Large intestine (tissue), 3 donors: ENCODE measurements at regions not wholly inside any gene's neighbourhood (a gene's known extent, or its start where the extent isn't known, plus 50 kb on each side); places are given as distances from the start of the nearest gene placed in this dataset.

Source experiments
- DNase-seq, 2 donors: peaks; one replicate each; pipeline versions ENCODE4 v3.0.0 to v3.0.0-alpha.2; 2013
- H3K27ac ChIP-seq: one replicate; pipeline ENCODE4 v1.5.1; 2013; ENCODE audit warnings: low read length
- H3K27me3 ChIP-seq: 2 replicates; pipeline ENCODE4 v1.6.1; 2013; ENCODE audit warnings: low read length; ENCODE audit not compliant: control insufficient read depth, insufficient read depth
- H3K36me3 ChIP-seq: 2 replicates; pipeline ENCODE4 v1.6.1; 2013; ENCODE audit warnings: low read length; ENCODE audit not compliant: control insufficient read depth, insufficient read depth
- H3K4me1 ChIP-seq: one replicate; pipeline ENCODE4 v1.6.1; 2013; ENCODE audit warnings: low read length; ENCODE audit not compliant: control insufficient read depth, insufficient read depth
- H3K4me3 ChIP-seq: one replicate; pipeline ENCODE4 v1.5.1; 2013; ENCODE audit warnings: low read length
- H3K9me3 ChIP-seq: one replicate; pipeline ENCODE4 v1.6.1; 2013; ENCODE audit warnings: mild to moderate bottlenecking, low read depth, low read length, moderate library complexity; ENCODE audit not compliant: control insufficient read depth
- WGBS: methylation state at CpG from one replicate; pipeline ENCODE4 v1.1.5; 2013; ENCODE audit warnings: low lambda C conversion rate; ENCODE audit not compliant: insufficient coverage; 5-methylcytosine and 5-hydroxymethylcytosine counted together

GRCh38 chr9:129384491-129385210 is 206.6 kb upstream of the IER5L start:
- no peaks in the 10 kb centered on the region for H3K9me3 ChIP-seq
- DNase-seq = no peak
- no peaks in the 10 kb centered on the region for H3K36me3 ChIP-seq
- H3K4me3 ChIP-seq = no peak overlapping the region
- H3K27me3 ChIP-seq = no peaks in the 10 kb centered on the region
- WGBS = no CpG with 5 or more reads among the region's 11 CpGs
- H3K4me1 ChIP-seq = peaks cover 18% of the 10 kb centered on the region
- no peak overlapping the region for H3K27ac ChIP-seq

GRCh38 chr9:129383561-129384490 is 205.8 kb upstream of the IER5L start:
- H3K4me1 ChIP-seq = peaks cover 18% of the 10 kb centered on the region

DNA sequence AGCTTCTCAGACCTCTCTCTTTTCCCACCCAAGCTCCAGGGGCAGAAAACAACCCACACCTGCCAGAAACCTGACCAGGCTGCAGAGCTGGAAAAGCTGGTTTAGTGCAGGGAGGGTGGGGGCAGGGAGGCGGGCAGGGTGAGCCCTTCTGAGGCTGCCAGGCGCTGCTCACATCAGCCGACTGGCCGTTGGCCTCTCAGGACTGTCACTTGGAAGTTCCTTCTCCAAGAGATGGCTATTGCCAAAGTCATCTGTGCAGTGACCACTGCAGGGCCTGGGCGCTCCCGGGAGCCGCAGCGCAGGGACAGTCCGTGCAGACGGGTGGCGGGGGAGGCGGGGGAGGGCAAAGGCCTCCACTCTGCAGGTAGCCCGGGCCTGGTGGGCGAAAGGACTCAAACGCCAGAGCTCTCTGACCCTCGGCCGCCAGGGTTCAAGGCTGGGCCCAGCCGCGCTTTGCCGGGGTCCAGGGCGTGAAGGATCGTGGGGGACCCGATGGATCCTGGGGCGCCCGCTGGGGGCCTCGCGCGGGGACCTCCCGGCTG is 205.0 kb upstream of the IER5L start:
- WGBS = no CpG with 5 or more reads among the region's 29 CpGs
- H3K27ac ChIP-seq = peak overlapping the region; percentile 88
- no peaks in the 10 kb centered on the region for H3K27me3 ChIP-seq
- H3K9me3 ChIP-seq = no peaks in the 10 kb centered on the region
- H3K36me3 ChIP-seq = no peaks in the 10 kb centered on the region
- peak; percentile 81 to 90 for DNase-seq
- H3K4me3 ChIP-seq = peak overlapping the region; percentile 50
- H3K4me1 ChIP-seq = peaks cover 18% of the 10 kb centered on the region

More at GRCh38 chr9:129383561-129384490, 205.8 kb upstream of the IER5L start:
- H3K4me3 ChIP-seq = peak overlapping the region; percentile 50
- peak; percentile 81 to 92 for DNase-seq
- WGBS = no CpG with 5 or more reads among the region's 65 CpGs
- no peaks in the 10 kb centered on the region for H3K27me3 ChIP-seq
- H3K9me3 ChIP-seq = no peaks in the 10 kb centered on the region
- H3K27ac ChIP-seq = peak overlapping the region; percentile 88
- H3K36me3 ChIP-seq = no peaks in the 10 kb centered on the region

DNA sequence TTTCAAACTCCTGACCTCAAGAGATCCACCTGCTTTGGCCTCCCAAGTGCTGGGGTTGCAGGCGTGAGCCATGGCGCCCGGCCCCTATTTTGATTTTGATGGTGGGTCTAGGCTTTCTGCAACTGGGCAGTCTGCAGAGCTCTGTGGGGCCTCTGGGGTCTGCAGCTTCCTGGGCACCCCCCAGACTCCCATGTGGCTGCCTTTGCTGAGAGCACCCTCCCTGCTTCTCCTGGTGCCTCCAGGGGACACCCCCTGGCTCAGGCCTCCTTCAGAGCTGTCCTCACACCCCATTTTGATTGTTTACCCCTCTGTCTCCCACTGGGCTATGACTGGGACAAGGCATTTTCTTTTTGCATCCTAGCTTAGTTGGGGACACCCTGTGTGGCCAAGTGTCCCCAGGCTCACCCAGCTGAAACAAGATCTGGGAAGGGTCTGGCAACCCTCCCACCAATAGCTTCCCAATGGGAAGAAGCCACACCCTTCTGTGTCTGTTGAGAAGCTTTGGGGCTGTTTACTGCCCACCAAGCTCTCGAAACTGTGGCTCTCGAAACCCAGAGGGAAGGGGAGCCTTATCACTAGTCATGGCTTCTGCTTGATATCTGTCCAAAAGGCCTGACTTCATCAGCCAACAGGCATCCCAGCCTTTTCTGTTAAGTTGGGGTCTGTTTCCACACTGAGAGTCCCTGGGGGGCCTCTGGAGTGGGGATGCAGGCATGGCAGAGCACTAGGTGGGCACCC is 204.4 kb upstream of the IER5L start:
- H3K36me3 ChIP-seq = no peaks in the 10 kb centered on the region
- no peaks in the 10 kb centered on the region for H3K9me3 ChIP-seq
- H3K4me1 ChIP-seq = peaks cover 18% of the 10 kb centered on the region
- H3K4me3 ChIP-seq = peak overlapping the region; percentile 50
- H3K27me3 ChIP-seq = no peaks in the 10 kb centered on the region
- DNase-seq = no peak
- no CpG with 5 or more reads among the region's 5 CpGs for WGBS
- peak overlapping the region; percentile 88 for H3K27ac ChIP-seq

GRCh38 chr9:129381481-129381957 is 203.5 kb upstream of the IER5L start:
- no peaks in the 10 kb centered on the region for H3K36me3 ChIP-seq
- WGBS = no CpG with 5 or more reads among the region's 12 CpGs
- H3K4me3 ChIP-seq = no peak overlapping the region
- H3K9me3 ChIP-seq = no peaks in the 10 kb centered on the region
- H3K27ac ChIP-seq = no peak overlapping the region
- H3K4me1 ChIP-seq = peaks cover 18% of the 10 kb centered on the region
- no peaks in the 10 kb centered on the region for H3K27me3 ChIP-seq
- DNase-seq = no peak

DNA sequence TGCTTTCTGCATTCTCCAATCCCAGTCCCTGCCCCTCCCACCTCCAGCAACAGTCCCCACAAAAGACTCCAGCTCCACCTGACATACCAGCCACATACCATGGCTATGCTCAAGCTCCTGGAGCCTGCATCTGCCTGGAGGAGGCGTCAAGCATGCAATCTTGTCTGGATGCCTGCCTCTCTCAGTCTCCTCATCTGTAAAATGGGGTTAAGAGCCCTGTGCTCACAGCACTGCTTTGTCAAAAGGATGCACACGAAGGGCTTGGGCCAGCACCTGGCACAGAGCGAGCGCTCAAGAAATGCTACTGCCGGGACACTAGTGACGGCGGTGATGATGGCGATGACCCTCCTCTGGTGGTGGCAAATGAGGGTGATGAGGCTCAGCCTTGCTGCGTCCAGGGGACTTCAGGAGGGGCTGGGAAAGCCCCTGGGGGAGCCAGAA is 202.9 kb upstream of the IER5L start:
- H3K27me3 ChIP-seq = no peaks in the 10 kb centered on the region
- no peaks in the 10 kb centered on the region for H3K9me3 ChIP-seq
- no peaks in the 10 kb centered on the region for H3K36me3 ChIP-seq
- H3K4me3 ChIP-seq = no peak overlapping the region
- H3K27ac ChIP-seq = no peak overlapping the region
- DNase-seq = no peak
- WGBS = no CpG with 5 or more reads among the region's 9 CpGs
- peaks cover 18% of the 10 kb centered on the region for H3K4me1 ChIP-seq

DNA sequence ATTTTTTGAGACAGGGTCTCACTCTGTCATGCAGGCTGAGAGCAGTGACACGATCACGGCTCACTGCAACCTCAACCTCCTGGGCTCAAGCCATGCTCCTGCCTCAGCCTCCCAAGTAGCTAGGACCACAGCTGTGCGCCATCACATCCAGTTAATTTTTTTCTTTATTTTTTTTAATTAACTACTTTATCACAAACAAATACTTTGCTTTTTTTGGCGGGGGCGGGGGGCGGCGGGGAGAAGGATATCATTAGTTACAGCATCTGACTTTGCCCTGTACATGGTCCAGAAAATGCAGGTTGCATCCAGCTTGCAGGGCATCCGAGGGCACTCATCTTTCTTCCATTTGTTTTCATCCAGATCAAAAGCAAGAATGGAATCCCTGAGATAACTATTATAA is 201.8 kb upstream of the IER5L start:
- H3K4me1 ChIP-seq = peaks cover 18% of the 10 kb centered on the region
- no peak for DNase-seq
- no peak overlapping the region for H3K27ac ChIP-seq
- no peaks in the 10 kb centered on the region for H3K27me3 ChIP-seq
- no peaks in the 10 kb centered on the region for H3K9me3 ChIP-seq
- no CpG with 5 or more reads among the region's 8 CpGs for WGBS
- no peak overlapping the region for H3K4me3 ChIP-seq
- H3K36me3 ChIP-seq = no peaks in the 10 kb centered on the region

- Histone ChIP-seq H3K4me3 (no peak overlapping the region), H3K27ac (no peak overlapping the region), H3K4me1 (peaks cover 18% of the 10 kb centered on the region), H3K27me3 (no peaks in the 10 kb centered on the region), H3K9me3 (no peaks in the 10 kb centered on the region), H3K36me3 (no peaks in the 10 kb centered on the region)
- DNase-seq = no peak
- 100% methylated on average over 1 of the region's 16 CpGs for WGBS
Measured at GRCh38 chr9:129379181-129379836, 201.2 kb upstream of the IER5L start.

GRCh38 chr9:129377931-129378661 is 200.0 kb upstream of the IER5L start:
- Histone ChIP-seq H3K27ac (no peak overlapping the region), H3K27me3 (no peaks in the 10 kb centered on the region), H3K36me3 (no peaks in the 10 kb centered on the region), H3K9me3 (no peaks in the 10 kb centered on the region), H3K4me3 (no peak overlapping the region), H3K4me1 (peaks cover 12% of the 10 kb centered on the region)
- WGBS = no CpG with 5 or more reads among the region's 28 CpGs
- DNase-seq = no peak
